ENCODE measurements at regions not wholly inside any gene's neighbourhood (a gene's known extent, or its start where the extent isn't known, plus 50 kb on each side); places are given as distances from the start of the nearest gene placed in this dataset.

- Histone ChIP-seq H3K36me3 (no peaks in the 10 kb centered on the region), H3K4me1 (peaks cover 14% of the 10 kb centered on the region), H3K4me3 (no peak overlapping the region), H3K27me3 (ENCODE audit: low read depth) (no peaks in the 10 kb centered on the region), H3K9me3 (no peaks in the 10 kb centered on the region), H3K27ac (no peak overlapping the region)
- intact Hi-C loops (cut with DNase I) = loop anchor here (10.0 kb wide), 1 partner anchor 254 kb away; no protein-coding TSS in a partner anchor
- DNase-seq (no peak), ATAC-seq (no peak)
- no peak for TF ChIP-seq CTCF (IDR thresholded peaks at IDR 0.05)
Observed at GRCh38 chr3:152190636-152191183, 78.0 kb upstream of the MBNL1 start.

GRCh38 chr3:152192050-152192449, 76.7 kb upstream of the MBNL1 start:
- no peak overlapping the region for H3K27ac ChIP-seq
- intact Hi-C loops (cut with DNase I) = loop anchor here (10.0 kb wide), 1 partner anchor 253 kb away; no protein-coding TSS in a partner anchor
- no peak for ATAC-seq

GRCh38 chr3:152192936-152193672, 75.6 kb upstream of the MBNL1 start:
- H3K27ac ChIP-seq = peak overlapping the region; percentile 68
- H3K4me3 ChIP-seq = peak overlapping the region; percentile 37
- no peak for TF ChIP-seq CTCF (IDR thresholded peaks at IDR 0.05)
- intact Hi-C loops (cut with DNase I) = loop anchor here (10.0 kb wide), 1 partner anchor 252 kb away; no protein-coding TSS in a partner anchor
- peaks cover 19% of the 10 kb centered on the region for H3K4me1 ChIP-seq
- H3K27me3 ChIP-seq (ENCODE audit: low read depth) = no peaks in the 10 kb centered on the region
- no peaks in the 10 kb centered on the region for H3K36me3 ChIP-seq
- DNase-seq (no peak), ATAC-seq (no peak)
- H3K9me3 ChIP-seq = no peaks in the 10 kb centered on the region

More at GRCh38 chr3:152192050-152192449, 76.7 kb upstream of the MBNL1 start:
- Histone ChIP-seq H3K9me3 (no peaks in the 10 kb centered on the region), H3K27me3 (ENCODE audit: low read depth) (no peaks in the 10 kb centered on the region), H3K4me3 (no peak overlapping the region), H3K36me3 (no peaks in the 10 kb centered on the region), H3K4me1 (peaks cover 16% of the 10 kb centered on the region)
- no peak for DNase-seq
- TF ChIP-seq CTCF (IDR thresholded peaks at IDR 0.05) = no peak

GRCh38 chr3:152193673-152194267, 75.0 kb upstream of the MBNL1 start:
- H3K9me3 ChIP-seq = no peaks in the 10 kb centered on the region
- no peaks in the 10 kb centered on the region for H3K27me3 ChIP-seq (ENCODE audit: low read depth)
- intact Hi-C loops (cut with DNase I) = loop anchor here (10.0 kb wide), 1 partner anchor 251 kb away; no protein-coding TSS in a partner anchor
- DNase-seq (peak; percentile 46), ATAC-seq (peak; percentile 51 to 54)
- TF ChIP-seq CTCF (IDR thresholded peaks at IDR 0.05) = no peak
- H3K4me1 ChIP-seq = peaks cover 25% of the 10 kb centered on the region
- H3K27ac ChIP-seq = peak overlapping the region; percentile 68
- peak overlapping the region; percentile 37 for H3K4me3 ChIP-seq
- no peaks in the 10 kb centered on the region for H3K36me3 ChIP-seq

- peaks cover 27% of the 10 kb centered on the region for H3K4me1 ChIP-seq
- intact Hi-C loops (cut with DNase I) = loop anchor here (10.0 kb wide), 1 partner anchor 250 kb away; no protein-coding TSS in a partner anchor
- DNase-seq = no peak
- no peaks in the 10 kb centered on the region for H3K27me3 ChIP-seq (ENCODE audit: low read depth)
- no peak for ATAC-seq
- TF ChIP-seq CTCF (IDR thresholded peaks at IDR 0.05) = no peak
- H3K9me3 ChIP-seq = no peaks in the 10 kb centered on the region
- H3K4me3 ChIP-seq = no peak overlapping the region
- no peak overlapping the region for H3K27ac ChIP-seq
- no peaks in the 10 kb centered on the region for H3K36me3 ChIP-seq
Observed at GRCh38 chr3:152195206-152195605, 73.5 kb upstream of the MBNL1 start.

All from lower lobe of right lung (tissue), 2 donors.